ENCODE measurements at regions not wholly inside any gene's neighbourhood (a gene's known extent, or its start where the extent isn't known, plus 50 kb on each side); places are given as distances from the start of the nearest gene placed in this dataset.
"Not testable (repeated sequence)": the region's sequence is repeated elsewhere in the genome, so short reads cannot be mapped to it uniquely, and the experiment has no call there.

DNA sequence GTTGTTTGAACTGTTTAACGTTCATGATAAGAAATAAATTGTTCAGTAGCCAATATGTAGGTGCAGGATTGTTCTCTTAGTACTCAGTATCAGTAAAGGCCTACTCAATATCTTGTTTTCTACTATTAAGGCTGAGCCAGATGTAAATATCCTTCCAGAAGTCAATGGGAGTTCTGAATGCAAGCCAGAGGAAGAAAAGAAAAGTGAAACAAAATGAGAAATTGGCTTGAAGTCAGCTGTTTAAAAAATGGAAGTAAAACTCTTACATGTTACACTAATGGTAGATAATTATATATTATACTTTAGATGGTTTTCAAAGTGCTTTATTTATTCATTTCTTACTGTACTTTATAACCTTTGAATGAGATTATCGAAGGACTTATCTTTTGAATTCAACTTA, 1417.9 kb downstream of the ADGRL3 start:
- H3K4me3 ChIP-seq (ENCODE audit: low read depth, low read length), result no peak overlapping the region
- TF ChIP-seq, protein P1, sequence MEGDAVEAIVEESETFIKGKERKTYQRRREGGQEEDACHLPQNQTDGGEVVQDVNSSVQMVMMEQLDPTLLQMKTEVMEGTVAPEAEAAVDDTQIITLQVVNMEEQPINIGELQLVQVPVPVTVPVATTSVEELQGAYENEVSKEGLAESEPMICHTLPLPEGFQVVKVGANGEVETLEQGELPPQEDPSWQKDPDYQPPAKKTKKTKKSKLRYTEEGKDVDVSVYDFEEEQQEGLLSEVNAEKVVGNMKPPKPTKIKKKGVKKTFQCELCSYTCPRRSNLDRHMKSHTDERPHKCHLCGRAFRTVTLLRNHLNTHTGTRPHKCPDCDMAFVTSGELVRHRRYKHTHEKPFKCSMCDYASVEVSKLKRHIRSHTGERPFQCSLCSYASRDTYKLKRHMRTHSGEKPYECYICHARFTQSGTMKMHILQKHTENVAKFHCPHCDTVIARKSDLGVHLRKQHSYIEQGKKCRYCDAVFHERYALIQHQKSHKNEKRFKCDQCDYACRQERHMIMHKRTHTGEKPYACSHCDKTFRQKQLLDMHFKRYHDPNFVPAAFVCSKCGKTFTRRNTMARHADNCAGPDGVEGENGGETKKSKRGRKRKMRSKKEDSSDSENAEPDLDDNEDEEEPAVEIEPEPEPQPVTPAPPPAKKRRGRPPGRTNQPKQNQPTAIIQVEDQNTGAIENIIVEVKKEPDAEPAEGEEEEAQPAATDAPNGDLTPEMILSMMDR (IDR thresholded peaks at IDR 0.05; ENCODE audit: low read depth, low read length), result no peak

DNA sequence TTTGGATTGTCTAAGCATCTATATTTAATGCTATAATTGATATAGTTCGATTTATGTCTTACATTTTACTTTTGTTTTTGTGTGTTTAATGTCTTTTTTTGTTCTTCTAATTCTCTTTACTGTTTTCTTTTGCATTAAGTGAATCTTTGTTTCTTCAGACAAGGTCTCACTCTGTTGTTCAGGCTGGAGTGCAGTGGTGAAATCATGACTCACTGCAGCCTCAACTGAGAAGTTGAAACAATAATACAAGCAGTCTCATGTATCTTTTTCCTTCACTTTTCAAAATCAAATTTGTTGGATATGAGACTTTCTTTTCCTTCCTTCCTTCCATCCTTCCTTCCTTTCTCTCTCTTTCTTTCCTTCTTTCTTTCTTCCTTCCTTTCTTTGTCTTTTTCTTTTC, 1401.6 kb downstream of the ADGRL3 start:
- H3K4me3 ChIP-seq (ENCODE audit: low read depth, low read length), result no peak overlapping the region

DNA sequence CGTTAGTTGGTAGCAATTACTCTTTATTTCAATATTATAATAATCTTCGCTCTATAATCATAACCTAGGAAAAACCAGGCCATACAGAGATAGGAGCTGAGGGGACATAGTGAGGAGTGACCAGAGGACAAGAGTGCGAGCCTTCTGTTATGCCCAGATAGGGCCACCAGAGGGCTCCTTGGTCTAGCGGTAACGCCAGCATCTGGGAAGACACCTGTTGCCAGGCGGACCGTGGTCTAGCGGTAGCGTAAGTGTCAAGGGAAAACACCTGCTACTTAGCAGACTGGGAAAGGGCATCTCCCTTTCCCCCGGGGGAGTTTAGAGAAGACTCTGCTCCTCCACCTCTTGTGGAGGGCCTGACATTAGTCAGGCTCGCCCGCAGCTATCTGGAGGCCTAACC, 1395.1 kb downstream of the ADGRL3 start:
- H3K4me3 ChIP-seq (ENCODE audit: low read depth, low read length), result not testable (repeated sequence)

More for the DNA sequence above, 1401.6 kb downstream of the ADGRL3 start:
- TF ChIP-seq, protein P1 (IDR thresholded peaks at IDR 0.05; ENCODE audit: low read depth, low read length), result no peak

DNA sequence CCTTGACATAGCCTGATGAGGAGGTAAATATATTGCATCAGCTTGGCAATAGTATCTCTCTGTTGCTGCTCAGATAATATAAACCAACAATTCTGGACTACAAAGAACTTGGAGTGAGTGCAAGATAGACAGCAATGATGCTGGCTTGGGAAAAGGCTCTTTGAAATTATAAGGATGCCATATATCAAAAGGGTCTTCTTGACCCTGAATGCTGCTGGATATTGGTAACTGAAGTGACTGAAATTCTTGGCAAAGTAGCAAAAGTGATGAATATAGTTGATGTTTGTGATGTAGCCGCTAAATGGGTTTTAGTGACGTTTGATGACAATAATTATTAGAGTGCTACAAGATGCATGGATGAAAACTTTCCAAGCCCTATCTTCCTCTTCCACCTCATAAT, 1391.6 kb downstream of the ADGRL3 start:
- TF ChIP-seq, protein P1 (IDR thresholded peaks at IDR 0.05; ENCODE audit: low read depth, low read length), result no peak

DNA sequence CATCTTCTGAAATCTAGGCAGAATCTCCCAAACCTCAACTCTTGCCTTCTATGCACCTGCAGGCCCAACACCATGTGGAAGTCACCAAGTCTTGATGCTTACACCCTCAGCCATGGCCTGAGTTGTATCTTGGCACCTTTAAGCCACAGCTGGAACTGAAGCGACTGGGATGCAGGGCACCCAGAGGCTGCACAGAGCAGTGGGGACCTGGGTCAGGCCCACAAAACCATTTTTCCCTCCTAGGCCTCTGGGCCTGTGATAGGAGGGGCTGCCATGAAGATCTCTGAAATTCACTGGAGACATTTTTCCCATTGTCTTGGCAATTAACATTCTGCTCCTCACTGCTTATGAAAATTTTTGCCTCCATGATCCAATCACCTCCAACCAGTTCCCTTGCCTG, 1388.5 kb downstream of the ADGRL3 start:
- TF ChIP-seq, protein P1 (IDR thresholded peaks at IDR 0.05; ENCODE audit: low read depth, low read length), result no peak
- H3K4me3 ChIP-seq (ENCODE audit: low read depth, low read length), result no peak overlapping the region

More for the DNA sequence above, 1391.6 kb downstream of the ADGRL3 start:
- no peak overlapping the region for H3K4me3 ChIP-seq (ENCODE audit: low read depth, low read length)

DNA sequence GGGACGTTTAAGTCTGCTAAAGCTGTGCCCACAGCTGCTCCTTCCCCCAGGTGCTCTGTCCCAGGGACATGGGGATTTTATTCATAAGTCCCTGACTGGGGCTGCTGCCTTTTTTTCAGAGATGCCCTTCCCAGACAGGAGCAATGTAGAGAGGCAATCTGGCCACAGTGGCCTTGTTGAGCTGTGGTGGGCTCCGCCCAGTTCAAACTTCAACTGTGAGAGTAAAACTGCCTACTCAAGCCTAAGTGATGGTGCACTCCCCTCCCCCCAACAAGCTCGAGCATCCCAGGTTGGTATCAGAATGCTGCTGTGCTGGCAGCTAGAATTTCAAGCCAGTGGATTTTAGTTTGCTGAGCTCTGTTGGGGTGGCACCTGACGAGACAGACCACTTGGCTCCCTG, 1371.4 kb downstream of the ADGRL3 start:
- no peak overlapping the region for H3K4me3 ChIP-seq (ENCODE audit: low read depth, low read length)
- TF ChIP-seq, protein P1 (IDR thresholded peaks at IDR 0.05; ENCODE audit: low read depth, low read length), result no peak

DNA sequence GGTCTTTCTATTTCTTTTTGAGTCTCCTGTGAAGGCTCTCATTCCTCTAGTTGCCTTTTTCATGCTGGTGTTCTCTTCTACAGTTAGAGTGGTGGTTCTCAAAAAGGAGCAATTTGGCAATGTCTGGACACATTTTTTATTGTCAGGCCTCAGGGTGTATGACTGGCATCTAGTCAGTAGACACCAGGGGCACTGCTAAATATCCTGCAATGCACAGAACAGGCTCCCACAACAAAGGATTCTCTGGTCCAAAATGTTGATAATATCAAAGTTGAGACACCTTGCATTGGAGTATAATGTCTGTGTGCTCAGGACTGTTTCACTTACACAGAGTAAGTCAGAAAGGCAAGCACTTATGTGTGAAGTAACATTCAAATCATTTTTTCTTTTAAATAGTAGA, 1360.7 kb downstream of the ADGRL3 start:
- H3K4me3 ChIP-seq (ENCODE audit: low read depth, low read length), result no peak overlapping the region
- TF ChIP-seq, protein P1 (IDR thresholded peaks at IDR 0.05; ENCODE audit: low read depth, low read length), result no peak

DNA sequence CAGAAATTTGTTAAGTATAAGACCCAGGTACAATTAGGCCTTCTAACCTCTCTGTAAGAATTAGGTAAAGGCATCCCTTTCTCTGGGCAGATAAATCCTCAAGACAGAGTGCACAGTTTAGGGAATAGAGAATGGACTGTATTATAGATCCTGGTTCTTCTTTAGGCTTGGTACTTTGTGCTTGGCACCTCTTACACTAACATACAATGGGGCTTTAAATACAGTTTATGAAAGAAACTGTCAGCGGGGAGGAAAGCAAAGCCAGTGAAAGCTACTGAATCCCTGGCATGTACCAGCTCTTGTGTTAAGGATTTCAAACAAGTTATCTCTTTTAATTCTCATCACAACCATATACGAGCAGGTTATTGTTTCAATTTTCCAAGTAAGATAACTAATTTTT, 1350.0 kb downstream of the ADGRL3 start:
- TF ChIP-seq, protein P1 (IDR thresholded peaks at IDR 0.05; ENCODE audit: low read depth, low read length), result no peak
- H3K4me3 ChIP-seq (ENCODE audit: low read depth, low read length), result no peak overlapping the region

All from WI38 (cell line).